Liver (tissue), 8 donors: ENCODE measurements at regions not wholly inside any gene's neighbourhood (a gene's known extent, or its start where the extent isn't known, plus 50 kb on each side); places are given as distances from the start of the nearest gene placed in this dataset.

ENCODE experiments used
- DNase-seq: peaks from one replicate; pipeline ENCODE4 v3.0.0-alpha.2; 2017; ENCODE audit warnings: low spot score
- H3K27ac ChIP-seq, 2 donors: one replicate each; pipeline ENCODE4 v1.7.0; 2013; ENCODE audit warnings: inconsistent platforms in 2 of 2, low read length in 2 of 2, control low read depth in 1 of 2, low read depth in 1 of 2, mild to moderate bottlenecking in 1 of 2
- H3K27me3 ChIP-seq, 4 donors: one replicate each; pipeline versions ENCODE4 v1.6.1 to v1.7.0; 2013; ENCODE audit warnings: low read length in 3 of 4, inconsistent platforms in 1 of 4, mild to moderate bottlenecking in 1 of 4, moderate library complexity in 1 of 4; ENCODE audit not compliant: control insufficient read depth in 4 of 4, insufficient read depth in 4 of 4
- H3K36me3 ChIP-seq, 4 donors: one replicate each; pipeline versions ENCODE4 v1.6.1 to v1.7.0; 2013; ENCODE audit warnings: low read length in 3 of 4, mild to moderate bottlenecking in 3 of 4, low read depth in 1 of 4, moderate library complexity in 1 of 4; ENCODE audit not compliant: control insufficient read depth in 4 of 4, insufficient read depth in 3 of 4
- H3K4me1 ChIP-seq, 4 donors: one replicate each; pipeline versions ENCODE4 v1.6.1 to v1.7.0; 2013; ENCODE audit warnings: low read length in 3 of 4, mild to moderate bottlenecking in 3 of 4, moderate library complexity in 1 of 4; ENCODE audit not compliant: control insufficient read depth in 4 of 4, insufficient read depth in 4 of 4
- H3K4me3 ChIP-seq, 3 donors: one replicate each; pipeline versions ENCODE4 v1.6.1 to v1.7.0; 2013; ENCODE audit warnings: low read length in 3 of 3, control low read depth in 1 of 3, low read depth in 1 of 3, mild to moderate bottlenecking in 1 of 3
- H3K9ac ChIP-seq, 2 donors: one replicate each; pipeline ENCODE4 v1.7.0; 2013; ENCODE audit warnings: low read length in 2 of 2, mild to moderate bottlenecking in 2 of 2, moderate library complexity in 2 of 2, control low read depth in 1 of 2, low read depth in 1 of 2
- H3K9me3 ChIP-seq, 4 donors: one replicate each; pipeline versions ENCODE4 v1.6.1 to v1.7.0; 2013; ENCODE audit warnings: low read length in 3 of 4; ENCODE audit not compliant: control insufficient read depth in 4 of 4
- FOXA1 ChIP-seq: IDR thresholded peaks from 2 replicates; pipeline ENCODE4 v1.6.1; 2016; ENCODE audit warnings: antibody characterized with exemption
- HNF4G ChIP-seq: IDR thresholded peaks from 2 replicates; pipeline ENCODE4 v1.6.1; 2016; ENCODE audit warnings: antibody characterized with exemption
- JUND ChIP-seq, 2 donors: IDR thresholded peaks; 2 replicates each; pipeline ENCODE4 v1.6.1; 2016; ENCODE audit warnings: antibody characterized with exemption in 2 of 2
- NR2F2 ChIP-seq: IDR thresholded peaks from 2 replicates; pipeline ENCODE4 v1.6.1; 2016; ENCODE audit warnings: antibody characterized with exemption
- RAD21 ChIP-seq, 2 donors: IDR thresholded peaks; 2 replicates each; pipeline ENCODE4 v1.6.1; 2016; ENCODE audit warnings: antibody characterized with exemption in 2 of 2, mild to moderate bottlenecking in 2 of 2
- SP1 ChIP-seq: IDR thresholded peaks from 2 replicates; pipeline ENCODE4 v1.6.1; 2018; ENCODE audit warnings: antibody characterized with exemption, mild to moderate bottlenecking
- TAF1 ChIP-seq: conservative IDR thresholded peaks from 2 replicates; pipeline ENCODE4 v1.6.1; 2016; ENCODE audit warnings: antibody characterized with exemption, mild to moderate bottlenecking
- YY1 ChIP-seq: IDR thresholded peaks from 2 replicates; pipeline ENCODE4 v1.6.1; 2016; ENCODE audit warnings: antibody characterized with exemption, mild to moderate bottlenecking
- WGBS: extraction: QIAGEN DNeasy Blood & Tissue Kit; methylation state at CpG from one replicate; pipeline ENCODE4 v1.1.7; 2013; 5-methylcytosine and 5-hydroxymethylcytosine counted together
- TF ChIP-seq, protein P1 (sequence below): IDR thresholded peaks from 2 replicates; pipeline ENCODE4 v1.6.1; 2016; ENCODE audit warnings: antibody characterized with exemption
- TF ChIP-seq, protein P2 (sequence below): IDR thresholded peaks from 2 replicates; pipeline ENCODE4 v1.6.1; 2016; ENCODE audit warnings: antibody characterized with exemption, mild to moderate bottlenecking
- TF ChIP-seq, protein P3 (sequence below): IDR thresholded peaks from 2 replicates; pipeline ENCODE4 v1.6.1; 2016; ENCODE audit warnings: antibody characterized with exemption
- TF ChIP-seq, protein P4 (sequence below): fragments of 150-350 bp; IDR thresholded peaks from 2 replicates; pipeline ENCODE4 v1.5.1; 2017; ENCODE audit warnings: improper control_type of control experiment, low read depth, low read length; ENCODE audit not compliant: missing input control
- donor health status: healthy.
- donor health status: healthy.
- donor health status: healthy.
- donor health status: healthy.
- donor health status: healthy.

DNA sequence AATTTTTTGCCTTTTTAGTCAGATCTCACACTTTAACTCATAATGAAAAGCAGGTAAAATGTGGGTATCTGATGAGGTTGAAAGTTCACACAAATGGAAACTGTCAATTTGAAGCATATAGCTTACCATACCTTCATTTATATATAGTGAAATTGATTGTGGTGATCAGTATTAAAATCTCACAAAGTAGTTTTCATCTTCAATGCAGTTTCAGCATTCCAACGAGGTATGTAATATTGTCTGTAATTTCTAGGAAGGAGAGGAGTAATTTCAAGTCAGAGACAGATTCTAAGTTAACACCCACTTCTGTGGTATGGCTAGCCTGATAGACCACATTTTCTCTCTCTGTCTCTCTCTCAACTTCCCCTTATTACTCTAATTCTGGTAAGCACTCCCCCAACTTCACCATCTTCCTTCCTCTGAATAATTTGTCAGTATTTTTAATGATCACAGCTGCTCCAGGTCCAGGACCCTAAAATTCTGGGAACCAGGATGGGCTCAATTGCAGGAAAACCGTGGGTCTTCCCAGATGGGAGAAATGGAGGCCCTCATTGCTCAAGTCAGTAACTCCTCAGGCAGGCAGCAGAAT lies 455.7 kb downstream of the FGF9 start:
- DNase-seq: no peak
- WGBS: 22% methylated on average over 2 of the region's 2 CpGs

DNA sequence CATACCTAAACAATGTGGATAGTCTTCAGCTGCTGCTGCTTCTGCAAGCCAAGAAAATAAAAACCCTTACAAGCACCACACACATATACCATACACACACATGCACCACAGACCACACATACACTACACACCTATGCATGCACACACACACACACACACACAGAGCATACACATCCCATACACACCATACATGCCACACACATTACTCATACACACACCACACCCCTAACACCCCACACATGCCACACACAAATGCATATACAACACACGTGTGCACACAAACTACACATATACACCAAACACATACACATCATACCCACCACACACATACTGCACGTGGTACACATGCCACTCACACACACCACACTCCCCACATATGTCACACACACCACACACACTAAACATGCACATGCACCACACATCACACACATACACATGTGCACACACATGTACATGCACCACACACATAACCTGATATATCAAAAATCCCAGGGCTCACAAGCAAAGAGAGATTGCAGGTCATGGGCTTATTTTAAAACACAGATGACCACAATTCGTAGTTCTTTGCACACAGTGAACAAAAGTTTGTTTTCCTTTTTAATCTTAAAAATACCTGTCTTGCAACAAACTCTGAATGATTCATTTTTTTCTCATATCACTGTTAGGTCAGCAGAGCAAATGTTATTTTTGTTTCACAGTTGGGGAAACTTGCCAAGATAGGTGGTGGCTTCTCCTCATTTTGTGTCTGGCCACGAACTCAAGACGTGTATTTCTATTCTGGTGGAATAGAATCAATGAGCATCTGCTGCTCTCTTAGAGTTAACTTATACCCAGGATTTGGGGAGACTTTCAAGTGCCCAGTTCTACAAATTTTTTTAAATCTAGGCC lies 456.6 kb downstream of the FGF9 start:
- Histone ChIP-seq H3K9me3 (peaks cover 0 to 4% (median 2%) of the 10 kb centered on the region in 4 donors), H3K4me3 (no peak overlapping the region), H3K36me3 (no peaks in the 10 kb centered on the region), H3K27me3 (no peaks in the 10 kb centered on the region), H3K27ac (no peak overlapping the region), H3K4me1 (no peaks in the 10 kb centered on the region), H3K9ac (no peak overlapping the region)
- TF ChIP-seq, protein P1, sequence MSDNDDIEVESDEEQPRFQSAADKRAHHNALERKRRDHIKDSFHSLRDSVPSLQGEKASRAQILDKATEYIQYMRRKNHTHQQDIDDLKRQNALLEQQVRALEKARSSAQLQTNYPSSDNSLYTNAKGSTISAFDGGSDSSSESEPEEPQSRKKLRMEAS: no peak
- no peak for TF ChIP-seq FOXA1
- TF ChIP-seq TAF1: no peak
- no peak for TF ChIP-seq JUND (IDR thresholded peaks at IDR 0.05)
- TF ChIP-seq RAD21 (IDR thresholded peaks at IDR 0.05): no peak
- no peak for TF ChIP-seq NR2F2
- no peak for TF ChIP-seq HNF4G
- TF ChIP-seq, protein P2, sequence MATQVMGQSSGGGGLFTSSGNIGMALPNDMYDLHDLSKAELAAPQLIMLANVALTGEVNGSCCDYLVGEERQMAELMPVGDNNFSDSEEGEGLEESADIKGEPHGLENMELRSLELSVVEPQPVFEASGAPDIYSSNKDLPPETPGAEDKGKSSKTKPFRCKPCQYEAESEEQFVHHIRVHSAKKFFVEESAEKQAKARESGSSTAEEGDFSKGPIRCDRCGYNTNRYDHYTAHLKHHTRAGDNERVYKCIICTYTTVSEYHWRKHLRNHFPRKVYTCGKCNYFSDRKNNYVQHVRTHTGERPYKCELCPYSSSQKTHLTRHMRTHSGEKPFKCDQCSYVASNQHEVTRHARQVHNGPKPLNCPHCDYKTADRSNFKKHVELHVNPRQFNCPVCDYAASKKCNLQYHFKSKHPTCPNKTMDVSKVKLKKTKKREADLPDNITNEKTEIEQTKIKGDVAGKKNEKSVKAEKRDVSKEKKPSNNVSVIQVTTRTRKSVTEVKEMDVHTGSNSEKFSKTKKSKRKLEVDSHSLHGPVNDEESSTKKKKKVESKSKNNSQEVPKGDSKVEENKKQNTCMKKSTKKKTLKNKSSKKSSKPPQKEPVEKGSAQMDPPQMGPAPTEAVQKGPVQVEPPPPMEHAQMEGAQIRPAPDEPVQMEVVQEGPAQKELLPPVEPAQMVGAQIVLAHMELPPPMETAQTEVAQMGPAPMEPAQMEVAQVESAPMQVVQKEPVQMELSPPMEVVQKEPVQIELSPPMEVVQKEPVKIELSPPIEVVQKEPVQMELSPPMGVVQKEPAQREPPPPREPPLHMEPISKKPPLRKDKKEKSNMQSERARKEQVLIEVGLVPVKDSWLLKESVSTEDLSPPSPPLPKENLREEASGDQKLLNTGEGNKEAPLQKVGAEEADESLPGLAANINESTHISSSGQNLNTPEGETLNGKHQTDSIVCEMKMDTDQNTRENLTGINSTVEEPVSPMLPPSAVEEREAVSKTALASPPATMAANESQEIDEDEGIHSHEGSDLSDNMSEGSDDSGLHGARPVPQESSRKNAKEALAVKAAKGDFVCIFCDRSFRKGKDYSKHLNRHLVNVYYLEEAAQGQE: no peak
- TF ChIP-seq, protein P3, sequence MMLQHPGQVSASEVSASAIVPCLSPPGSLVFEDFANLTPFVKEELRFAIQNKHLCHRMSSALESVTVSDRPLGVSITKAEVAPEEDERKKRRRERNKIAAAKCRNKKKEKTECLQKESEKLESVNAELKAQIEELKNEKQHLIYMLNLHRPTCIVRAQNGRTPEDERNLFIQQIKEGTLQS: no peak
- TF ChIP-seq, protein P4, sequence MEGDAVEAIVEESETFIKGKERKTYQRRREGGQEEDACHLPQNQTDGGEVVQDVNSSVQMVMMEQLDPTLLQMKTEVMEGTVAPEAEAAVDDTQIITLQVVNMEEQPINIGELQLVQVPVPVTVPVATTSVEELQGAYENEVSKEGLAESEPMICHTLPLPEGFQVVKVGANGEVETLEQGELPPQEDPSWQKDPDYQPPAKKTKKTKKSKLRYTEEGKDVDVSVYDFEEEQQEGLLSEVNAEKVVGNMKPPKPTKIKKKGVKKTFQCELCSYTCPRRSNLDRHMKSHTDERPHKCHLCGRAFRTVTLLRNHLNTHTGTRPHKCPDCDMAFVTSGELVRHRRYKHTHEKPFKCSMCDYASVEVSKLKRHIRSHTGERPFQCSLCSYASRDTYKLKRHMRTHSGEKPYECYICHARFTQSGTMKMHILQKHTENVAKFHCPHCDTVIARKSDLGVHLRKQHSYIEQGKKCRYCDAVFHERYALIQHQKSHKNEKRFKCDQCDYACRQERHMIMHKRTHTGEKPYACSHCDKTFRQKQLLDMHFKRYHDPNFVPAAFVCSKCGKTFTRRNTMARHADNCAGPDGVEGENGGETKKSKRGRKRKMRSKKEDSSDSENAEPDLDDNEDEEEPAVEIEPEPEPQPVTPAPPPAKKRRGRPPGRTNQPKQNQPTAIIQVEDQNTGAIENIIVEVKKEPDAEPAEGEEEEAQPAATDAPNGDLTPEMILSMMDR: no peak
- TF ChIP-seq YY1: no peak
- no peak for TF ChIP-seq SP1
- 74% methylated on average over 5 of the region's 5 CpGs for WGBS
- no peak for DNase-seq

More for the DNA sequence above, 455.7 kb downstream of the FGF9 start:
- Histone ChIP-seq H3K27ac (no peak overlapping the region), H3K36me3 (no peaks in the 10 kb centered on the region), H3K4me3 (no peak overlapping the region), H3K9me3 (peaks cover 0 to 4% (median 2%) of the 10 kb centered on the region in 4 donors), H3K4me1 (no peaks in the 10 kb centered on the region), H3K9ac (no peak overlapping the region), H3K27me3 (no peaks in the 10 kb centered on the region)
- TF ChIP-seq, protein P3: no peak
- TF ChIP-seq SP1: no peak
